ENCODE measurements at regions not wholly inside any gene's neighbourhood (a gene's known extent, or its start where the extent isn't known, plus 50 kb on each side); places are given as distances from the start of the nearest gene placed in this dataset.

DNA sequence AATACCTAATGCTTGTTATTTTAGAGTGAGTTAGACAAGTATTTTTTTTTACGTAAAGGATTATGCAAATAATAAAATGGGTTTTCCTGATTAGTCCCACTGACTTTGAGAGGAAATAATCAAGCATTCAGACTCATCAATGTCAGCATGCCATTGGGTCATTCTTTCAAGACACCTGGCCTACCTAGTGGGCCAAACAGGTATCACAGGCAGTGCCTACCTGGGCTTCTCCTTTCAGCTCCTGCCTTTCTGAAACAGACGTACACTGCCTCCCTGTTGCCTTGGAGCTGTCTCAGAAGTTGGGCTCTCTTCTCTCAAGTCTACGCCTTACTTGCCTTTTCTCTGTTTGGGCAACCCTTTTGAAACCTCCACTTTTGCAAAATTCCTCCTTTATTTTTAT is 545.6 kb downstream of the SNAPC1 start:
- TF ChIP-seq, protein P1, sequence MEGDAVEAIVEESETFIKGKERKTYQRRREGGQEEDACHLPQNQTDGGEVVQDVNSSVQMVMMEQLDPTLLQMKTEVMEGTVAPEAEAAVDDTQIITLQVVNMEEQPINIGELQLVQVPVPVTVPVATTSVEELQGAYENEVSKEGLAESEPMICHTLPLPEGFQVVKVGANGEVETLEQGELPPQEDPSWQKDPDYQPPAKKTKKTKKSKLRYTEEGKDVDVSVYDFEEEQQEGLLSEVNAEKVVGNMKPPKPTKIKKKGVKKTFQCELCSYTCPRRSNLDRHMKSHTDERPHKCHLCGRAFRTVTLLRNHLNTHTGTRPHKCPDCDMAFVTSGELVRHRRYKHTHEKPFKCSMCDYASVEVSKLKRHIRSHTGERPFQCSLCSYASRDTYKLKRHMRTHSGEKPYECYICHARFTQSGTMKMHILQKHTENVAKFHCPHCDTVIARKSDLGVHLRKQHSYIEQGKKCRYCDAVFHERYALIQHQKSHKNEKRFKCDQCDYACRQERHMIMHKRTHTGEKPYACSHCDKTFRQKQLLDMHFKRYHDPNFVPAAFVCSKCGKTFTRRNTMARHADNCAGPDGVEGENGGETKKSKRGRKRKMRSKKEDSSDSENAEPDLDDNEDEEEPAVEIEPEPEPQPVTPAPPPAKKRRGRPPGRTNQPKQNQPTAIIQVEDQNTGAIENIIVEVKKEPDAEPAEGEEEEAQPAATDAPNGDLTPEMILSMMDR (IDR thresholded peaks at IDR 0.05) = no peak
- no peak for TF ChIP-seq POLR2A (IDR thresholded peaks at IDR 0.05)

Measured in testis (tissue), 2 donors.